Loucy (cell line): ENCODE measurements at regions not wholly inside any gene's neighbourhood (a gene's known extent, or its start where the extent isn't known, plus 50 kb on each side); places are given as distances from the start of the nearest gene placed in this dataset.

Source experiments
- H2AFZ ChIP-seq: fragments of 200-600 bp; sonication (generic); 2 replicates; pipeline ENCODE4 v1.6.0; 2016; ENCODE audit warnings: antibody characterized with exemption, mild to moderate bottlenecking, low read length, moderate library complexity
- H3F3A ChIP-seq: fragments of 200-600 bp; 2 replicates; pipeline ENCODE4 v1.6.0; 2016; ENCODE audit warnings: antibody characterized with exemption, low read depth, mild to moderate bottlenecking
- H3K27me3 ChIP-seq: fragments of 200-600 bp; sonication (generic); 2 replicates; pipeline ENCODE4 v1.6.1; 2014; ENCODE audit warnings: low read length, mild to moderate bottlenecking; ENCODE audit not compliant: insufficient read depth, poor library complexity, severe bottlenecking
- H3K36me3 ChIP-seq: fragments of 200-600 bp; sonication (generic); 2 replicates; pipeline ENCODE4 v1.6.1; 2016; ENCODE audit warnings: low read length; ENCODE audit not compliant: insufficient read depth
- H3K4me1 ChIP-seq: fragments of 200-600 bp; sonication (generic); 2 replicates; pipeline ENCODE4 v1.5.1; 2014; ENCODE audit warnings: low read length, mild to moderate bottlenecking; ENCODE audit not compliant: insufficient read depth, poor library complexity, severe bottlenecking
- H3K4me2 ChIP-seq: fragments of 200-600 bp; sonication (generic); 2 replicates; pipeline ENCODE4 v1.6.0; 2014; ENCODE audit warnings: antibody characterized with exemption, low read length, low read depth, mild to moderate bottlenecking; ENCODE audit not compliant: poor library complexity, severe bottlenecking
- H3K4me3 ChIP-seq: fragments of 200-600 bp; sonication (generic); 2 replicates; pipeline ENCODE4 v1.5.1; 2014; ENCODE audit warnings: low read length, mild to moderate bottlenecking, mixed read lengths; ENCODE audit not compliant: poor library complexity, severe bottlenecking
- H3K79me2 ChIP-seq: fragments of 200-600 bp; sonication (generic); 2 replicates; pipeline ENCODE4 v1.6.1; 2014; ENCODE audit warnings: low read length; ENCODE audit not compliant: insufficient read depth
- H3K9ac ChIP-seq: fragments of 200-600 bp; sonication (generic); 2 replicates; pipeline ENCODE4 v1.6.0; 2014; ENCODE audit warnings: mild to moderate bottlenecking, low read depth, low read length, moderate library complexity; ENCODE audit not compliant: poor library complexity, severe bottlenecking
- H3K9me2 ChIP-seq: fragments of 200-600 bp; sonication (generic); replicated peaks from 2 replicates; pipeline ENCODE4 v1.6.1; 2016; ENCODE audit warnings: low read depth, low read length, mixed read lengths
- H3K9me3 ChIP-seq: fragments of 200-600 bp; sonication (generic); 2 replicates; pipeline ENCODE4 v1.6.1; 2014; ENCODE audit warnings: mild to moderate bottlenecking, antibody characterized with exemption, low read length, low read depth; ENCODE audit not compliant: insufficient read depth
- H4K20me1 ChIP-seq: fragments of 200-600 bp; sonication (generic); 2 replicates; pipeline ENCODE4 v1.6.0; 2014; ENCODE audit warnings: antibody characterized with exemption, low read length, mild to moderate bottlenecking; ENCODE audit not compliant: insufficient read depth, poor library complexity, severe bottlenecking
- EZH2phosphoT487 ChIP-seq: fragments of 200-600 bp; IDR thresholded peaks from 2 replicates; pipeline ENCODE4 v1.6.1; 2018; ENCODE audit warnings: antibody characterized with exemption, mild to moderate bottlenecking, moderate library complexity, borderline replicate concordance
- TF ChIP-seq, protein P1 (sequence below): fragments of 200-600 bp; sonication (generic); conservative IDR thresholded peaks from 2 replicates; pipeline ENCODE4 v1.5.1; 2014; ENCODE audit warnings: mild to moderate bottlenecking, antibody characterized with exemption, low read length

DNA sequence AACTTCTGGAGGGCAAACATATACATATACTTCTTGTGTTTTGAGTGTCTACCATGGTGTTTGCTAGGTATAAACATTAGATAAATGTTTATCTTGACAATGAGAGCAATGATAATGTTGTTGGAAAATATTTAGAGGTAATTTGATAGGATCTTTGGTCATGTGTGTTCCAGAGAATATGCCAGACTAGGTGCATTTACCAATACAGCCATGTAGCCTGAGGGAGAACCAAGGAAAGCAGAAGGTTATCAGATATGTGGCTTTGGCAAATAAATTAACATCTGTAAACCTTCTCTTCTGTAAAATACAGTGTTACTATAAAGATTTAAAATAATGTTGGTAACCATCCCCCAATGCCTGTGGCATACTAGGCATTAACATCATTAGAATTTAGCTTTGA, 226.8 kb downstream of the C11orf87 start:
- Histone ChIP-seq H3K4me3 (no peak overlapping the region), H2AFZ (no peak overlapping the region), H4K20me1 (no peaks in the 10 kb centered on the region), H3K4me1 (no peaks in the 10 kb centered on the region), H3K27me3 (no peaks in the 10 kb centered on the region), H3K9me2 (no peaks in the 10 kb centered on the region), H3K36me3 (no peaks in the 10 kb centered on the region), H3K79me2 (no peaks in the 10 kb centered on the region), H3K9me3 (no peaks in the 10 kb centered on the region), H3K9ac (no peak overlapping the region), H3F3A (no peaks in the 10 kb centered on the region), H3K4me2 (no peak overlapping the region)
- TF ChIP-seq, protein P1, sequence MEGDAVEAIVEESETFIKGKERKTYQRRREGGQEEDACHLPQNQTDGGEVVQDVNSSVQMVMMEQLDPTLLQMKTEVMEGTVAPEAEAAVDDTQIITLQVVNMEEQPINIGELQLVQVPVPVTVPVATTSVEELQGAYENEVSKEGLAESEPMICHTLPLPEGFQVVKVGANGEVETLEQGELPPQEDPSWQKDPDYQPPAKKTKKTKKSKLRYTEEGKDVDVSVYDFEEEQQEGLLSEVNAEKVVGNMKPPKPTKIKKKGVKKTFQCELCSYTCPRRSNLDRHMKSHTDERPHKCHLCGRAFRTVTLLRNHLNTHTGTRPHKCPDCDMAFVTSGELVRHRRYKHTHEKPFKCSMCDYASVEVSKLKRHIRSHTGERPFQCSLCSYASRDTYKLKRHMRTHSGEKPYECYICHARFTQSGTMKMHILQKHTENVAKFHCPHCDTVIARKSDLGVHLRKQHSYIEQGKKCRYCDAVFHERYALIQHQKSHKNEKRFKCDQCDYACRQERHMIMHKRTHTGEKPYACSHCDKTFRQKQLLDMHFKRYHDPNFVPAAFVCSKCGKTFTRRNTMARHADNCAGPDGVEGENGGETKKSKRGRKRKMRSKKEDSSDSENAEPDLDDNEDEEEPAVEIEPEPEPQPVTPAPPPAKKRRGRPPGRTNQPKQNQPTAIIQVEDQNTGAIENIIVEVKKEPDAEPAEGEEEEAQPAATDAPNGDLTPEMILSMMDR: no peak
- no peak for TF ChIP-seq EZH2phosphoT487

GRCh38 chr11:109654091-109654490, 232.1 kb downstream of the C11orf87 start:
- Histone ChIP-seq H3K36me3 (no peaks in the 10 kb centered on the region), H3K27me3 (no peaks in the 10 kb centered on the region), H3F3A (no peaks in the 10 kb centered on the region), H3K4me3 (no peak overlapping the region), H3K4me1 (no peaks in the 10 kb centered on the region), H3K79me2 (no peaks in the 10 kb centered on the region), H4K20me1 (no peaks in the 10 kb centered on the region), H3K4me2 (no peak overlapping the region), H2AFZ (no peak overlapping the region), H3K9me3 (no peaks in the 10 kb centered on the region; the same call in 1 of the 2 replicates), H3K9me2 (no peaks in the 10 kb centered on the region), H3K9ac (no peak overlapping the region)
- no peak for TF ChIP-seq EZH2phosphoT487
- TF ChIP-seq, protein P1: no peak

- Histone ChIP-seq H4K20me1 (no peaks in the 10 kb centered on the region), H3K36me3 (no peaks in the 10 kb centered on the region), H3K9me3 (no peaks in the 10 kb centered on the region; the same call in 1 of the 2 replicates), H3K9me2 (no peaks in the 10 kb centered on the region), H3K4me2 (no peak overlapping the region), H3K27me3 (no peaks in the 10 kb centered on the region), H3K9ac (no peak overlapping the region), H3K4me1 (no peaks in the 10 kb centered on the region), H3K4me3 (no peak overlapping the region), H3K79me2 (no peaks in the 10 kb centered on the region), H2AFZ (no peak overlapping the region), H3F3A (no peaks in the 10 kb centered on the region)
- TF ChIP-seq EZH2phosphoT487: no peak
- TF ChIP-seq, protein P1: no peak
Measured at GRCh38 chr11:109658190-109658589, 236.2 kb downstream of the C11orf87 start.
